HUES6 (cell line): ENCODE measurements at regions not wholly inside any gene's neighbourhood (a gene's known extent, or its start where the extent isn't known, plus 50 kb on each side); places are given as distances from the start of the nearest gene placed in this dataset.
"Not testable (repeated sequence)": the region's sequence is repeated elsewhere in the genome, so short reads cannot be mapped to it uniquely, and the experiment has no call there.

Experiments
- H3K27ac ChIP-seq: 2 replicates; pipeline ENCODE4 v1.7.0; 2013; ENCODE audit warnings: low read depth, mild to moderate bottlenecking, low read length, inconsistent platforms
- H3K27me3 ChIP-seq: 2 replicates; pipeline ENCODE4 v1.6.1; 2013; ENCODE audit warnings: low read length; ENCODE audit not compliant: control insufficient read depth, insufficient read depth
- H3K36me3 ChIP-seq: 2 replicates; pipeline ENCODE4 v1.6.1; 2013; ENCODE audit warnings: low read length; ENCODE audit not compliant: control insufficient read depth, insufficient read depth
- H3K4me1 ChIP-seq: 2 replicates; pipeline ENCODE4 v1.6.1; 2013; ENCODE audit warnings: low read length; ENCODE audit not compliant: control insufficient read depth, insufficient read depth
- H3K4me3 ChIP-seq: 2 replicates; pipeline ENCODE4 v1.5.1; 2013; ENCODE audit warnings: low read depth, low read length
- H3K9ac ChIP-seq: one replicate; pipeline ENCODE4 v1.6.1; 2013; ENCODE audit warnings: mild to moderate bottlenecking, low read length
- H3K9me3 ChIP-seq: 2 replicates; pipeline ENCODE4 v1.6.1; 2013; ENCODE audit warnings: low read depth, low read length; ENCODE audit not compliant: control insufficient read depth, insufficient read depth

- H3K9me3 ChIP-seq, H3K27ac ChIP-seq, H3K36me3 ChIP-seq, H3K27me3 ChIP-seq, H3K9ac ChIP-seq, H3K4me3 ChIP-seq, H3K4me1 ChIP-seq: not testable (repeated sequence)
These were observed 114.5 kb downstream of the GATA6 start for GRCh38 chr18:22283855-22284254.

DNA sequence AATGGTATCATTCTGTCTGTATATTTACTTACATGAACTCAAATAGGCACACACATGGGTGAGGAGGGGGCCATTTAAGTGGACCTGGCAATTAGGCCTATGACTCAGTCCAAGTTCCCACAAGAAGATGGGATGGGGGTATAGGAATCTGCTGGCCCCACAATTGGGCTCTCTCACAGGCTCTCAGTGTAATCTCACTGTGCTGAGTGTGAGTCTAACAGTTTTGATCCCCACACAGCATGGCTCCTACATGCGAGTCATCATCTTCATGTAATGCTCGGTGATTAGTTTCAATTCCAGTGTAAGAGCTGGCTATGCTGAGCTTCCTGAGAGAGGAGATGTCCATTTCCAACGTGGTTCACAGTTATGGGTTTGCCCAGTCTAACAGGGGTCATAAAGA is 114.0 kb downstream of the GATA6 start:
- no peaks in the 10 kb centered on the region for H3K4me1 ChIP-seq
- H3K4me3 ChIP-seq = no peak overlapping the region
- no peaks in the 10 kb centered on the region for H3K36me3 ChIP-seq
- no peak overlapping the region for H3K27ac ChIP-seq
- no peaks in the 10 kb centered on the region for H3K27me3 ChIP-seq
- no peaks in the 10 kb centered on the region for H3K9me3 ChIP-seq
- no peak overlapping the region for H3K9ac ChIP-seq

GRCh38 chr18:22283116-22283395 is 113.7 kb downstream of the GATA6 start:
- Histone ChIP-seq H3K27me3 (no peaks in the 10 kb centered on the region), H3K27ac (no peak overlapping the region), H3K9me3 (no peaks in the 10 kb centered on the region), H3K9ac (no peak overlapping the region), H3K4me1 (no peaks in the 10 kb centered on the region), H3K36me3 (no peaks in the 10 kb centered on the region), H3K4me3 (no peak overlapping the region)

DNA sequence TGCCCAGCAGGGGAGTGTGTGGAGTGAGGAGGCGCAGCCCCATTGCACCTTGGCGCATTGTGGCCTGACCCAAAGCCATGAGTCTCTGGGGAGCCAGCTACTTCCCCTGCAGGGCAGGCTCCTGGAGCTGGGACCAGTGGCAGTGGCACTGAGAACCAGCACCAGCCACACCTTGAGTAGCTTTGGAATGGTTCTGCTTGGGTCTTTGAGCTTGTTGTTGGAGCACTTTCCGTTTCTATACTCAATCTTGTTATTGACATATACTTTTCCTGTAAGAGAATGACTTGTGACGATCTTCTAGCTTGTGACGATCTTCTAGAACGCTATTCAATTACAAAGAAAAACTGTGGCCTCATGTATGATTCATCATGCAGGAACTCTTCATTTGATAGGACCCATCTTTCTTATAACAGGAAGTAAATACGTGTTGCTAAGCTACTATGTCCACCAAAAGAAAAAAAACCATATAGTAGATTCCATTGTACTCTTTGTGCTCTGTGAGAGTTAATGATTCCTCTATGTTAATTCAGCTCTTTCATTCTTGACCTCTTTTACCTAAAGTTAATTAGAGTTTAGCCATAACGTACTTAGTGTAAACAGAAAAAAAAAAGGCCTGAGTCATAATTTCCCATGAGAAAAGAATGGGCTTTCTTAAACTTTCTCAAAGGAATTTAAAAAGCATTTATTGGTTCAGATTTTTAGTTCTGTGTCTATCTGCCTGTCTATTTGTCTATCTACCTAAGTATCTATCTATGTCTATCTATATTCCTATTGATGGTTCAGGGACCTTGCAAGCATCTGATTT is 113.1 kb downstream of the GATA6 start:
- Histone ChIP-seq H3K27me3 (no peaks in the 10 kb centered on the region), H3K9ac (no peak overlapping the region), H3K27ac (no peak overlapping the region), H3K36me3 (no peaks in the 10 kb centered on the region), H3K4me3 (no peak overlapping the region), H3K4me1 (no peaks in the 10 kb centered on the region), H3K9me3 (no peaks in the 10 kb centered on the region)

DNA sequence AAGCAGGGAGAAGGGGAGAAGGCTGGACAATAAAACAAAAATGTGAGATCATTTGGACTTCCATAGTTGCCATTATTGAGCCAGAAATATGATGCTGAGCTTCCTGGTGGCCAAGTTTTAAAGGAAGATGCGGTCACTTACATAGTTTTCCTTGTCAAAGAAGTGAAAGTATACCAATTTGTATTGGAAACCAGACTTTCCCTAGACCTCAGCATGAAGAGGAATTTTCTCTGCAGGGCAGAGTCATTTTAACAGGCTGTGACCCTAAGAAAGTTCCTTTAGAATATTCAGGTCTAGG is 111.0 kb downstream of the GATA6 start:
- Histone ChIP-seq H3K9me3 (no peaks in the 10 kb centered on the region), H3K27me3 (no peaks in the 10 kb centered on the region), H3K36me3 (no peaks in the 10 kb centered on the region), H3K27ac (no peak overlapping the region), H3K4me3 (no peak overlapping the region), H3K9ac (no peak overlapping the region), H3K4me1 (no peaks in the 10 kb centered on the region)

- Histone ChIP-seq H3K4me1 (no peaks in the 10 kb centered on the region), H3K9ac (no peak overlapping the region), H3K9me3 (no peaks in the 10 kb centered on the region), H3K27ac (no peak overlapping the region), H3K27me3 (no peaks in the 10 kb centered on the region), H3K4me3 (no peak overlapping the region), H3K36me3 (no peaks in the 10 kb centered on the region)
These were observed 110.5 kb downstream of the GATA6 start for GRCh38 chr18:22279741-22280452.

DNA sequence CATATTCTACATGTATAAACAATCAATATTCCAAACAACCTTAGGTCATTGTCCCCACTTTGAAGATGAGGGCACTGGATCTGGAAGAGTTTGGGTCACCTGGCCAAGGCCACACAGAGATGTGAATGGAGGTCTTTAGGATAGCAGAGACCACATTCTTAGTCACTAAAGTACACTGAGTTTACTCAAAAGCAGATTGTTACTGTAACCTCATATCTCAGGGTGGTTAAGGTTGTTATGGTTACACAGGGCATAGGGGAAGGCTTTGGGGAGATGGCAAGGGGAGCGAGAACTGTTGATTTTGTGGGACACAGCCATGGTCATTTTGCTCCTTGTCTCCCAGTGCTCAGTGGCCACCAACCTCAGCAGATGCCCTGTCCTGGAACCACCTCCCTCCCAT is 109.4 kb downstream of the GATA6 start:
- no peak overlapping the region for H3K9ac ChIP-seq
- H3K36me3 ChIP-seq = no peaks in the 10 kb centered on the region
- peaks cover 6% of the 10 kb centered on the region; the same call in 1 of the 2 replicates for H3K9me3 ChIP-seq
- no peaks in the 10 kb centered on the region for H3K4me1 ChIP-seq
- no peak overlapping the region for H3K4me3 ChIP-seq
- H3K27ac ChIP-seq = no peak overlapping the region
- peaks cover 5% of the 10 kb centered on the region; the same call in 1 of the 2 replicates for H3K27me3 ChIP-seq

DNA sequence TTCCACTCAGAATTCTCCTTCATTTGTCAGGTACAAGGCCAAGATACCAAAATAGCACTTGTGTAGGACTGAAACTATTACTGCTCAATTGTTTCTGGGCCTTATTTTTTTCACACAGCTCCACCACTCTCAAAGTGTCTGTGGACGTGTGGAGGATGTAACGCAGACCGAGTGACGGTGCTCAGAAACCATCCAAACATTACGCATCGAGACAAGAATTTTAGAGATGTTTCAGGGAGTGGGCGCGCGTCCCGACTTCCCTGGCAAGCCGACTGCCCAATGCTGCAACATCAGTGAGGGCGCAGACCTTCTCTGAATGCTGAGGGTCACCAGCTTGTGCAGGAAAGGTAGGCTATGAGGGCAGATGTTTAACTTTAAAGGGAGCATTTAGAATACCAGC is 108.4 kb downstream of the GATA6 start:
- Histone ChIP-seq H3K9me3 (peaks cover 6% of the 10 kb centered on the region; the same call in 1 of the 2 replicates), H3K27ac (no peak overlapping the region), H3K27me3 (peaks cover 10% of the 10 kb centered on the region; the same call in 1 of the 2 replicates), H3K36me3 (no peaks in the 10 kb centered on the region), H3K4me1 (no peaks in the 10 kb centered on the region), H3K9ac (no peak overlapping the region), H3K4me3 (no peak overlapping the region)

DNA sequence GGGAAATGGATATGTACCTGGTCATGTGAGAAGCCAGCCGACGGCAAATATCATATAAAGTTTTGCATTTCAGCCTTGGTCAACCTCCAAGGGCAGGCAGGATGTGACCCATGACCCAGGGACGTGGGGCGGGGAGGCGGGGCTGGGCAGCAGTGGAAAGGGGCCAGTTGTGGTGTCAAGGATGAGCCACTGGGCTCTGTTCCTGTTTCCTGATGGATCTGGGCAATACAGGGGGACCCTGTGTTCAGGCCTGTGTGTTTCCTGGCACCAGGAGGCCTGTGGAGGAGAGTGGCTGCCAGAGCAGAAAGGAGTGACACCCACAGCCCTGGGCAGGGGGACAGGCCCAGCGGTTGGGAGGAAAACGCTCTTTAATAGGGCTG is 106.9 kb downstream of the GATA6 start:
- Histone ChIP-seq H3K27ac (no peak overlapping the region), H3K36me3 (no peaks in the 10 kb centered on the region), H3K4me1 (no peaks in the 10 kb centered on the region), H3K4me3 (no peak overlapping the region), H3K9me3 (peaks cover 6% of the 10 kb centered on the region; the same call in 1 of the 2 replicates), H3K9ac (no peak overlapping the region), H3K27me3 (peaks cover 14% of the 10 kb centered on the region; the same call in 1 of the 2 replicates)

DNA sequence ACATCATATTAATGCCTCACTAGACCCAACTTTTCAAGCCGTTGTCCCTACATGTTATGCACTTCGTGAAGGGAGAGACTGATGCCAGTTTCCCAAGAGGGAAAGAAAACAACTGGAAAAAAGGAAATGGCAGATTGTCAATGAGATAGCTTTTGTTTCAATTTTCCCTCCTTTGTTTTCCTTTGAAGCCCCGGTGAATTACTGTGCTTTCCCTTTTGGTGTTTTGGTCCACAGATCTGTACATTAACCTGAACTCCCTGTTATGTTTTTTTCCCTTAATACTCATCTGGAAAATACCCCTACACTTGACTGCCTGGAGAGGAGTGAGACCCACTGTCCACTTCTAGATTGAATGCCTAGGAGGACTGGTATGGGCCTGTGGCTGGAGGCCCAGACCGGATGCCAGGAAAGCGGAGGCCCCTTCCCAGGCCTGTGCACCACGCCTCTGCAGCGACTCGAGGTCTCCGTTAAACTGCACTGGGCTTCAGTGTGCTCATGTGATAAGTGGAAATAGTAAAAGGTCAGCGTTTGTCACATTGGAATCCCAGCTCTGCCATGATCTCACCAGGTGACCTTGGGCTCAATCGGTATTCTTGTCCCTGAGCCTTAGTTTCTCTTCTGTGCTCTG is 106.4 kb downstream of the GATA6 start:
- H3K27me3 ChIP-seq = peaks cover 14% of the 10 kb centered on the region
- no peak overlapping the region for H3K4me3 ChIP-seq
- no peak overlapping the region for H3K27ac ChIP-seq
- no peaks in the 10 kb centered on the region for H3K4me1 ChIP-seq
- no peaks in the 10 kb centered on the region for H3K36me3 ChIP-seq
- peaks cover 6% of the 10 kb centered on the region; the same call in 1 of the 2 replicates for H3K9me3 ChIP-seq
- no peak overlapping the region for H3K9ac ChIP-seq
